DOHH2 (cell line): ENCODE measurements at regions not wholly inside any gene's neighbourhood (a gene's known extent, or its start where the extent isn't known, plus 50 kb on each side); places are given as distances from the start of the nearest gene placed in this dataset.

Experiments used
- H3F3A ChIP-seq: fragments of 200-600 bp; sonication (generic), shearing (Covaris generic); 2 replicates; pipeline ENCODE4 v1.6.0; 2016; ENCODE audit warnings: antibody characterized with exemption, mild to moderate bottlenecking; ENCODE audit not compliant: control insufficient read depth, insufficient read depth
- H3K27ac ChIP-seq: fragments of 200-600 bp; sonication (generic); 2 replicates; pipeline ENCODE4 v1.5.1; 2014; ENCODE audit warnings: low read depth, mild to moderate bottlenecking, low read length, moderate library complexity
- H3K27me3 ChIP-seq: fragments of 200-600 bp; sonication (generic); 2 replicates; pipeline ENCODE4 v1.6.1; 2014; ENCODE audit warnings: mild to moderate bottlenecking, low read length, mixed read lengths; ENCODE audit not compliant: control insufficient read depth
- H3K36me3 ChIP-seq: fragments of 200-600 bp; sonication (generic); 2 replicates; pipeline ENCODE4 v1.6.1; 2014; ENCODE audit warnings: mild to moderate bottlenecking, low read length, moderate library complexity, mixed read lengths; ENCODE audit not compliant: control insufficient read depth
- H3K4me1 ChIP-seq: fragments of 200-600 bp; sonication (generic); 2 replicates; pipeline ENCODE4 v1.6.1; 2014; ENCODE audit warnings: mild to moderate bottlenecking, low read length, mixed read lengths; ENCODE audit not compliant: control insufficient read depth
- H3K4me2 ChIP-seq: fragments of 200-600 bp; sonication (generic); 2 replicates; pipeline ENCODE4 v1.6.0; 2014; ENCODE audit warnings: mild to moderate bottlenecking, low read length, moderate library complexity
- H3K4me3 ChIP-seq: fragments of 200-600 bp; sonication (generic); 2 replicates; pipeline ENCODE4 v1.5.1; 2014; ENCODE audit warnings: mild to moderate bottlenecking, low read length, mixed read lengths
- H3K79me2 ChIP-seq: fragments of 200-600 bp; sonication (generic); 2 replicates; pipeline ENCODE4 v1.6.1; 2014; ENCODE audit warnings: mild to moderate bottlenecking, low read length, mixed read lengths; ENCODE audit not compliant: control insufficient read depth
- H3K9me2 ChIP-seq: fragments of 200-600 bp; sonication (generic); replicated peaks from 2 replicates; pipeline ENCODE4 v1.6.1; 2014; ENCODE audit warnings: mild to moderate bottlenecking, low read length, mixed read lengths; ENCODE audit not compliant: control insufficient read depth
- H3K9me3 ChIP-seq: fragments of 200-600 bp; sonication (generic); 2 replicates; pipeline ENCODE4 v1.6.1; 2014; ENCODE audit warnings: antibody characterized with exemption, low read length, mixed read lengths; ENCODE audit not compliant: control insufficient read depth, insufficient read depth
- H4K20me1 ChIP-seq: fragments of 200-600 bp; sonication (generic); 2 replicates; pipeline ENCODE4 v1.6.0; 2014; ENCODE audit warnings: low read depth, mild to moderate bottlenecking, antibody characterized with exemption, low read length, moderate library complexity; ENCODE audit not compliant: control insufficient read depth, insufficient read depth
- EZH2phosphoT487 ChIP-seq: fragments of 200-600 bp; sonication (generic); IDR thresholded peaks from 2 replicates; pipeline ENCODE4 v1.6.1; 2017; ENCODE audit warnings: borderline replicate concordance, mild to moderate bottlenecking, antibody characterized with exemption, low read length, moderate library complexity, mixed read lengths
- TF ChIP-seq, protein P1 (sequence below): fragments of 200-600 bp; sonication (generic); IDR thresholded peaks from one replicate; pipeline ENCODE4 v1.5.1; 2014; ENCODE audit warnings: antibody characterized with exemption, mild to moderate bottlenecking, low read depth, low read length; ENCODE audit not compliant: poor library complexity, severe bottlenecking

DNA sequence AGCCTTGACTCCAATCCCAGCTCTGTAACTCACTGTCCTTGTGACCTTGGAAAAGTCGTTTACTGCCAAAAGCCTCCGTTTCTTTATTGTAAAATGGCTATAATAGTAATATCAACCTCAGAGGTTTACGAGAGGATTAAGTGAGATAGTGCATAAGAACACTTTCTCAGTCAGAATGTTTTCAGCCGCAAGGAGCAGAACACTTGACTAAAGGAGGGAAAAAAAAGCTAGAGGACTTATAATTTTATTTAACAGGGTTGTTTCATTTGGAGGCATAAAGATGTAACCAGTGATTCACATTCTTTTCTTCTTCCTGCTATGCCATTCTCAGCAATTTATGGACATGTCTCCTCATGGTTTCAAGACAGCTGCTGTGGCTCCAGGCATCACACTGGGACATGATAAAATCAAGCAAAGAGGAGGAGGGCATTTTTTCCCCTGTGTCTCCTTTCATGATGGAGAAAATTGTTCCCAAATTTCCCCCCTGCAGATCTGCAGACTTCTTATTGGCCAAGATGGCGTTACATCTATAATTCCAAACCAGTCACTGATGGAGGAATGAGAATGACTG lies 143.0 kb upstream of the PTPN1 start:
- Histone ChIP-seq H3K27ac (no peak overlapping the region), H3K4me3 (no peak overlapping the region), H4K20me1 (no peaks in the 10 kb centered on the region), H3K9me3 (no peaks in the 10 kb centered on the region), H3K27me3 (0 out of 2 replicates have a peak, but pooled peaks cover 6% of the 10 kb centered on the region), H3K4me2 (no peak overlapping the region), H3F3A (no peaks in the 10 kb centered on the region), H3K4me1 (no peaks in the 10 kb centered on the region), H3K36me3 (no peaks in the 10 kb centered on the region), H3K9me2 (no peaks in the 10 kb centered on the region), H3K79me2 (no peaks in the 10 kb centered on the region)
- TF ChIP-seq, protein P1, sequence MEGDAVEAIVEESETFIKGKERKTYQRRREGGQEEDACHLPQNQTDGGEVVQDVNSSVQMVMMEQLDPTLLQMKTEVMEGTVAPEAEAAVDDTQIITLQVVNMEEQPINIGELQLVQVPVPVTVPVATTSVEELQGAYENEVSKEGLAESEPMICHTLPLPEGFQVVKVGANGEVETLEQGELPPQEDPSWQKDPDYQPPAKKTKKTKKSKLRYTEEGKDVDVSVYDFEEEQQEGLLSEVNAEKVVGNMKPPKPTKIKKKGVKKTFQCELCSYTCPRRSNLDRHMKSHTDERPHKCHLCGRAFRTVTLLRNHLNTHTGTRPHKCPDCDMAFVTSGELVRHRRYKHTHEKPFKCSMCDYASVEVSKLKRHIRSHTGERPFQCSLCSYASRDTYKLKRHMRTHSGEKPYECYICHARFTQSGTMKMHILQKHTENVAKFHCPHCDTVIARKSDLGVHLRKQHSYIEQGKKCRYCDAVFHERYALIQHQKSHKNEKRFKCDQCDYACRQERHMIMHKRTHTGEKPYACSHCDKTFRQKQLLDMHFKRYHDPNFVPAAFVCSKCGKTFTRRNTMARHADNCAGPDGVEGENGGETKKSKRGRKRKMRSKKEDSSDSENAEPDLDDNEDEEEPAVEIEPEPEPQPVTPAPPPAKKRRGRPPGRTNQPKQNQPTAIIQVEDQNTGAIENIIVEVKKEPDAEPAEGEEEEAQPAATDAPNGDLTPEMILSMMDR: no peak
- no peak for TF ChIP-seq EZH2phosphoT487

DNA sequence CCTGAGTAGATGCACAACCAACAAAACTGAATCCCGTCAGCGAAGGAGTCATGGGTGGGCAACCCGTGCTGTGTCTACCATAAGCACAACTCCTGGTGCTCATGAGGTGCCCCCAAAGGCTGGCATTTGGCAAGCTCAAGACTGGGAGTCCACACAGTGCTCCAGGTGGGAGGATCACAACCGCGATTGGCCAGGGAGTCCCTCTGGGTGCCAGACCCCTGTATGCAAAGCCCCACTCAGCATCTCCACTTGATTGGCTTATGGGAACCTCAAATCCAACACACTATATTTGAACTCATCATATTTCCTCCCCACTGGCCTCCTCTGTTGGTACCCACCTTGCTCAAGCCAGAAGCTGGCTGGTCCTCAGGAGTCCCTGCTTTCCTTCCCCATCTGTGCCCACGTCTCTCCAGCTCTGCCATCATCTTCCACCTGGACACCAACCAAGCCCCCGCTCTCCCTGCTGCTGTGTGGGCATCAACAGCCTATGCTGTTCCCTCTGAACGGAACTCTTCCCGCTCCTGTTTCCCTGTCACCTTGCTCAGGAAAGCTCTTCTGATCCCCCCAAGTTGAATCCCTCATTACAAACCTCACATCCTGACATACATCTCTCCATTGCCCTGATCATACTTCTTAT lies 142.3 kb upstream of the PTPN1 start:
- Histone ChIP-seq H3K9me2 (no peaks in the 10 kb centered on the region), H3K4me3 (no peak overlapping the region), H4K20me1 (no peaks in the 10 kb centered on the region), H3K79me2 (no peaks in the 10 kb centered on the region), H3K4me1 (no peaks in the 10 kb centered on the region), H3K4me2 (no peak overlapping the region), H3K27ac (no peak overlapping the region), H3K9me3 (no peaks in the 10 kb centered on the region), H3F3A (no peaks in the 10 kb centered on the region), H3K36me3 (no peaks in the 10 kb centered on the region), H3K27me3 (0 out of 2 replicates have a peak, but pooled peaks cover 6% of the 10 kb centered on the region)
- no peak for TF ChIP-seq EZH2phosphoT487
- TF ChIP-seq, protein P1: no peak

DNA sequence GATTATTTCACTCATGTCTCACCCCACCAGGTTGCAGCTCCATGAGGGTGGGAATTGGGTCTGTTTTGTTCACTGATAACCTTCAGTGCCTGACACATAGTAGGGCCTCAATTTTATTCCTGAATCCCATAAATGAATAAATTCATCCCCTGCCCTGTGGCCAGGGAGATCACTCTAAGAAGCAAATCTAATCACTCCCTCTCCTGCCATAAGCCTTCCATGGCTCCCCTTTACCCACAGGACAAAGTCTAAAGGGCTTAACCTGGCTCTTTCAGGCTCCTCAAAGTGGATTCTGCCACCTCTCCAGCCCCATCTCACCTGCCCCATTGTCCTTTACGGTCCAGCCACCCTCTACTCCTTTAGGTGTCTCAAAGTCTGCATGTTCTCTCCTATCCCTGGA lies 141.8 kb upstream of the PTPN1 start:
- Histone ChIP-seq H3K27me3 (0 out of 2 replicates have a peak, but pooled peaks cover 6% of the 10 kb centered on the region), H3K9me3 (no peaks in the 10 kb centered on the region), H3K9me2 (no peaks in the 10 kb centered on the region), H3K36me3 (no peaks in the 10 kb centered on the region), H3F3A (no peaks in the 10 kb centered on the region), H3K4me3 (no peak overlapping the region), H3K79me2 (no peaks in the 10 kb centered on the region), H3K4me2 (no peak overlapping the region), H4K20me1 (no peaks in the 10 kb centered on the region), H3K4me1 (no peaks in the 10 kb centered on the region), H3K27ac (no peak overlapping the region)
- TF ChIP-seq, protein P1: no peak
- TF ChIP-seq EZH2phosphoT487: no peak
